Activated CD8-positive, alpha-beta T cell treated with anti-CD3 and anti-CD28 coated beads for 36 hours (primary cell): ENCODE measurements at regions not wholly inside any gene's neighbourhood (a gene's known extent, or its start where the extent isn't known, plus 50 kb on each side); places are given as distances from the start of the nearest gene placed in this dataset.

Experiments used
- ATAC-seq: fragments of 200-7000 bp; cut with Tn5 transposase; one replicate; pipeline ENCODE4 v1.10.0; 2021; ENCODE audit warnings: mild to moderate bottlenecking, moderate library complexity
- CTCF ChIA-PET: fragments of 350-600 bp; sonication (Branson Sonifier 250); formaldehyde crosslinking; loops from one replicate; lab custom pipeline; 2021; ENCODE audit warnings: antibody characterized with exemption; lab: Charles Lee
- POLR2A ChIA-PET: fragments of 350-600 bp; sonication (Branson Sonifier 250); formaldehyde crosslinking; loops from one replicate; lab custom pipeline; 2021; ENCODE audit warnings: antibody characterized with exemption; lab: Charles Lee
- DNase-seq: peaks from one replicate; pipeline ENCODE4 v3.0.0-alpha.2; 2020
- H3K27ac Mint-ChIP-seq: one replicate; pipeline ENCODE4 v1.8.0; 2021; ENCODE audit warnings: mild to moderate bottlenecking, mixed read lengths
- H3K27me3 Mint-ChIP-seq: one replicate; pipeline ENCODE4 v1.8.0; 2021; ENCODE audit warnings: mixed read lengths
- H3K36me3 Mint-ChIP-seq: one replicate; pipeline ENCODE4 v1.8.0; 2021; ENCODE audit warnings: low read depth, mixed read lengths
- H3K4me1 Mint-ChIP-seq: one replicate; pipeline ENCODE4 v1.8.0; 2021; ENCODE audit warnings: low read depth, mixed read lengths
- H3K4me3 Mint-ChIP-seq: one replicate; pipeline ENCODE4 v1.8.0; 2021; ENCODE audit warnings: mild to moderate bottlenecking, moderate library complexity, mixed read lengths
- H3K9me3 Mint-ChIP-seq: one replicate; pipeline ENCODE4 v1.8.0; 2021; ENCODE audit warnings: mixed read lengths
- intact Hi-C: fragments of 100-400 bp; cut with micrococcal nuclease; formaldehyde crosslinking; loops from one replicate; pipeline ENCODE4 v1.10.0; 2022
- TF ChIP-seq, protein P1 (sequence below): fragments of 200-600 bp; IDR thresholded peaks from one replicate; pipeline ENCODE4 v1.8.0; 2022; ENCODE audit warnings: antibody characterized with exemption, mild to moderate bottlenecking

DNA sequence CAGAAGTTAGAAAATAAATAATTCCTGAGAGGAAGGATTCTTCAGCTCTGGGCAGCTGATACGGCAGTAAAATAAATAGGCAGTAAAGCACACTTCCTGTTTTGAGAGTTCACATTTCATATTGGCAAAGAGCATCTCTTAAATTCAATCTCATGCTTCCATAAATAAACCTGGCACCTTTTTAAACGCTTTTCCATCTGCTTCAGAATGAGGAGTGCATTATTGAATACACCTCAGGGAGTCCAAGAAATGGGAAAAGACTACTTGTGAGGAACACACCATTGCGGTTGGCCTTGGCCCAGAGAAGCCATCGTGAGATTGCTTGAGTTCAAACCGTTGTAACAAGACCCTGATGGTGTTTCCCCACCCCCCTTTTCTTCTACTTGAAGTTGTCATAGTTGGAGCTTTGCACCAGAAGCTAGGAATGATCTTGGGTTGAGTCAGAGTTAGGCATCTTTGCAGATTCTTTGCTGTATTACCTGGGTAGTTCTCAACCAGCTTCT is 123.9 kb downstream of the RDH14 start:
- POLR2A ChIA-PET = no interaction called here
- TF ChIP-seq, protein P1, sequence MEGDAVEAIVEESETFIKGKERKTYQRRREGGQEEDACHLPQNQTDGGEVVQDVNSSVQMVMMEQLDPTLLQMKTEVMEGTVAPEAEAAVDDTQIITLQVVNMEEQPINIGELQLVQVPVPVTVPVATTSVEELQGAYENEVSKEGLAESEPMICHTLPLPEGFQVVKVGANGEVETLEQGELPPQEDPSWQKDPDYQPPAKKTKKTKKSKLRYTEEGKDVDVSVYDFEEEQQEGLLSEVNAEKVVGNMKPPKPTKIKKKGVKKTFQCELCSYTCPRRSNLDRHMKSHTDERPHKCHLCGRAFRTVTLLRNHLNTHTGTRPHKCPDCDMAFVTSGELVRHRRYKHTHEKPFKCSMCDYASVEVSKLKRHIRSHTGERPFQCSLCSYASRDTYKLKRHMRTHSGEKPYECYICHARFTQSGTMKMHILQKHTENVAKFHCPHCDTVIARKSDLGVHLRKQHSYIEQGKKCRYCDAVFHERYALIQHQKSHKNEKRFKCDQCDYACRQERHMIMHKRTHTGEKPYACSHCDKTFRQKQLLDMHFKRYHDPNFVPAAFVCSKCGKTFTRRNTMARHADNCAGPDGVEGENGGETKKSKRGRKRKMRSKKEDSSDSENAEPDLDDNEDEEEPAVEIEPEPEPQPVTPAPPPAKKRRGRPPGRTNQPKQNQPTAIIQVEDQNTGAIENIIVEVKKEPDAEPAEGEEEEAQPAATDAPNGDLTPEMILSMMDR = no peak
- no peak overlapping the region for H3K4me3 Mint-ChIP-seq
- intact Hi-C loops = no loop called here
- no peaks in the 10 kb centered on the region for H3K4me1 Mint-ChIP-seq
- DNase-seq (no peak), ATAC-seq (no peak)
- H3K27me3 Mint-ChIP-seq = peaks cover 14% of the 10 kb centered on the region
- CTCF ChIA-PET = interaction anchor here (0.9 kb wide), 1 partner anchor 1426 kb away, joined by 3 read pairs; no protein-coding TSS in a partner anchor
- H3K36me3 Mint-ChIP-seq = no peaks in the 10 kb centered on the region
- H3K9me3 Mint-ChIP-seq = no peaks in the 10 kb centered on the region
- no peak overlapping the region for H3K27ac Mint-ChIP-seq

DNA sequence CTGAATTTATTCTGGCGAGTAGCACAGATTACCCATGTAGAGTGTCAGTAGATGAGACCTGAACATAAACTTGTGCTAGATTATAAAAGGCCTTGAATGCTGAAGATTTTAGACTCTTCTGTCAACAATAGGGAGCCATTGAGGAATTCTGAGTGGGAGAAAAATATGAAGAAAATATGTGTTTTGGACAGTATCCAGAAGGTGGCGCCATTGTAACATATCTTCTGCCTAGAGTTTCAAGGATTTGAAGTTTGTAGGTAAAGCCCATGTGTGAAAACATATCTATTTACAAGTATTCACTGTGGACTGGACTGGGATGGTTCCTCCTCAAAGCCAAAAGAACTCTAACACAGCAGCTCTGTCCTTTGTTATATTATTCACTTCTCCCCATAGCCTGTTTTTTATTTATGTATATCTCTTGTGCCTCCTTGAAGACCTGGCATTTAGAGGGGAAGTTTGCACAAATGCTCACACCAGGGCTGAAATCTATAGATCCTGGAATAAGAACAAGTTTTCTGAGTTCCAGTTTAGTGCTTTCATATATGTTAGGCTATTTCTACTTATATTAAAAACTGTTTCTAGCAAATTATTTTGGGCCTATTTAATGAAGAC is 124.9 kb downstream of the RDH14 start:
- no peaks in the 10 kb centered on the region for H3K4me1 Mint-ChIP-seq
- H3K9me3 Mint-ChIP-seq = no peaks in the 10 kb centered on the region
- DNase-seq (peak; percentile 32), ATAC-seq (no peak)
- no peaks in the 10 kb centered on the region for H3K36me3 Mint-ChIP-seq
- no peak overlapping the region for H3K4me3 Mint-ChIP-seq
- ChIA-PET POLR2A (no interaction called here), CTCF (interaction anchor here (0.6 kb wide), 1 partner anchor 9 kb away, joined by 3 read pairs; no protein-coding TSS in a partner anchor)
- intact Hi-C loops = no loop called here
- TF ChIP-seq, protein P1 = peak; percentile 78
- H3K27ac Mint-ChIP-seq = no peak overlapping the region
- H3K27me3 Mint-ChIP-seq = peaks cover 13% of the 10 kb centered on the region

DNA sequence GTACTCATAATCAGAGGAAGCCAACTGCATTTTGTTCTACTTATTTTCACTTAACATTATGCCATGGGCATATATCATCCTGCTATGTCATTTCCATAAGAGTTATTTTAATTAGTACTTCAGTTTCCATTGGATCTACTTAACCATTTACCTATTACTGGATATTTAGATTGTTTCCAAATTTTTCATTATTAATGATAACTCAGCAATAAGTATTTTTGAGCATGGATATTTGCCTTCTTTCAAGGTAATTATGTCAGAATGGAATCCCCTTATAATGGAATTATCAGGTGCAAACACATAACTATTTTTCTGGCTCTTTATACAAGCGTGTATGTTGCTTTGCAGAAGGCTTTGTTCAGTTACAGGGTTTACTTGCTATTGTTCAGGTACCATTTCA is 126.6 kb downstream of the RDH14 start:
- POLR2A ChIA-PET = no interaction called here
- H3K4me3 Mint-ChIP-seq = no peak overlapping the region
- no peaks in the 10 kb centered on the region for H3K36me3 Mint-ChIP-seq
- H3K9me3 Mint-ChIP-seq = no peaks in the 10 kb centered on the region
- CTCF ChIA-PET = interaction anchor here (1.4 kb wide), 1 partner anchor 18 kb away, joined by 3 read pairs; no protein-coding TSS in a partner anchor
- ATAC-seq = no peak
- no peaks in the 10 kb centered on the region for H3K4me1 Mint-ChIP-seq
- DNase-seq = no peak
- H3K27ac Mint-ChIP-seq = no peak overlapping the region
- H3K27me3 Mint-ChIP-seq = peaks cover 10% of the 10 kb centered on the region
- intact Hi-C loops = no loop called here
- TF ChIP-seq, protein P1 = no peak

DNA sequence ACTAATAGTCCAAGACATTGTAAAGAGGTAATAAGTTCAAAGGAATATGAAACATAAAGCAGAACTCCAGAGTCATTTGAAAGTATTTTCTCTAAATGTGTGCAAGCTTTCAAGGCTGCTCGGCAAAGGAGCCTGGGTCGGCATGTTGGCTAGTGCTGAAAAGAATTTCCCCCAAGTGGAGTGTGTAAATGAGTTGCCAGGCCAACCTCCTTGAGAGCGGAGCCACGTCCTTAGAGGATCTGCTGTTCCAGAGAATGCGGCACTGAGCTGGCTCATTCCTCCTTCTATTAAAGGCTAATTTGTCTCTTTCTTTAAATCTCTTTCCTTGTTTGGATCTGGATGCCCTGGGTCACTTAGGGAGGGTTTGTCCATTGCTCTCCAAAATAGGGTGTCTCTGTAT is 127.5 kb downstream of the RDH14 start:
- intact Hi-C loops = no loop called here

More for the DNA sequence above, 127.5 kb downstream of the RDH14 start:
- Mint-ChIP-seq H3K27ac (no peak overlapping the region), H3K4me1 (no peaks in the 10 kb centered on the region), H3K4me3 (no peak overlapping the region), H3K27me3 (peaks cover 10% of the 10 kb centered on the region), H3K9me3 (no peaks in the 10 kb centered on the region), H3K36me3 (no peaks in the 10 kb centered on the region)
- ChIA-PET CTCF (interaction anchor here (1.4 kb wide), 1 partner anchor 19 kb away, joined by 3 read pairs; no protein-coding TSS in a partner anchor), POLR2A (no interaction called here)
- TF ChIP-seq, protein P1 = no peak
- no peak for DNase-seq
- no peak for ATAC-seq
